GM21529 (cell line): ENCODE measurements at regions not wholly inside any gene's neighbourhood (a gene's known extent, or its start where the extent isn't known, plus 50 kb on each side); places are given as distances from the start of the nearest gene placed in this dataset.

Experiments used
- ATAC-seq: cut with Tn5 transposase; IDR thresholded peaks from one replicate; pipeline ENCODE4 v1.9.1; 2021; ENCODE audit not compliant: unreplicated experiment

- peak; percentile 60 for ATAC-seq
Measured at GRCh38 chr15:38671675-38672254, 107.2 kb upstream of the RASGRP1 start.

- ATAC-seq = no peak
Measured at GRCh38 chr15:38672273-38672672, 107.7 kb upstream of the RASGRP1 start.

- ATAC-seq = peak; percentile 41
Measured at GRCh38 chr15:38672814-38673670, 108.4 kb upstream of the RASGRP1 start.

- ATAC-seq = no peak
Measured at GRCh38 chr15:38674448-38674847, 109.8 kb upstream of the RASGRP1 start.

- ATAC-seq = no peak
Measured at GRCh38 chr15:38678281-38678680, 113.7 kb upstream of the RASGRP1 start.

GRCh38 chr15:38680775-38681174, 116.2 kb upstream of the RASGRP1 start:
- ATAC-seq = no peak

GRCh38 chr15:38682363-38682762, 117.7 kb upstream of the RASGRP1 start:
- ATAC-seq = no peak

GRCh38 chr15:38682861-38683260, 118.2 kb upstream of the RASGRP1 start:
- ATAC-seq = no peak

GRCh38 chr15:38683382-38684242, 119.0 kb upstream of the RASGRP1 start:
- peak; percentile 89 for ATAC-seq

GRCh38 chr15:38684440-38685010, 119.9 kb upstream of the RASGRP1 start:
- no peak for ATAC-seq

GRCh38 chr15:38685686-38686339, 121.2 kb upstream of the RASGRP1 start:
- ATAC-seq = no peak

- no peak for ATAC-seq
Measured at GRCh38 chr15:38687340-38687739, 122.7 kb upstream of the RASGRP1 start.

GRCh38 chr15:38687775-38688495, 123.3 kb upstream of the RASGRP1 start:
- no peak for ATAC-seq

GRCh38 chr15:38688761-38689160, 124.1 kb upstream of the RASGRP1 start:
- no peak for ATAC-seq

- ATAC-seq = no peak
Measured at GRCh38 chr15:38689522-38689921, 124.9 kb upstream of the RASGRP1 start.

- no peak for ATAC-seq
Measured at GRCh38 chr15:38690216-38690615, 125.6 kb upstream of the RASGRP1 start.

- peak; percentile 53 for ATAC-seq
Measured at GRCh38 chr15:38690719-38691332, 126.2 kb upstream of the RASGRP1 start.

- ATAC-seq = no peak
Measured at GRCh38 chr15:38691377-38691776, 126.8 kb upstream of the RASGRP1 start.

- ATAC-seq = peak; percentile 19
Measured at GRCh38 chr15:38691965-38692788, 127.6 kb upstream of the RASGRP1 start.
